RWPE2 (cell line): ENCODE measurements at regions not wholly inside any gene's neighbourhood (a gene's known extent, or its start where the extent isn't known, plus 50 kb on each side); places are given as distances from the start of the nearest gene placed in this dataset.

ENCODE experiments used
- ATAC-seq: fragments of 200-7000 bp; cut with Tn5 transposase; 3 replicates; pipeline ENCODE4 v1.9.1; 2021; ENCODE audit warnings: low read depth
- DNase-seq: peaks from one replicate; pipeline ENCODE4 v3.0.0-alpha.2; 2020; ENCODE audit warnings: low spot score
- H3K27ac ChIP-seq: fragments of 450-650 bp; 2 replicates; pipeline ENCODE4 v1.5.1; 2017; ENCODE audit warnings: mild to moderate bottlenecking; ENCODE audit not compliant: poor library complexity, severe bottlenecking
- H3K27me3 ChIP-seq: fragments of 250-450 bp; sonication (Bioruptor Pico); 2 replicates; pipeline ENCODE4 v1.5.1; 2021; ENCODE audit warnings: mild to moderate bottlenecking, moderate library complexity; ENCODE audit not compliant: insufficient read depth, poor library complexity, severe bottlenecking
- H3K36me3 ChIP-seq: fragments of 250-450 bp; sonication (Bioruptor Pico); 2 replicates; pipeline ENCODE4 v1.5.1; 2020; ENCODE audit warnings: low read depth, mild to moderate bottlenecking, moderate library complexity
- H3K4me1 ChIP-seq: fragments of 250-450 bp; sonication (Bioruptor Pico); 2 replicates; pipeline ENCODE4 v1.5.1; 2021; ENCODE audit warnings: mild to moderate bottlenecking, moderate library complexity; ENCODE audit not compliant: insufficient read depth, poor library complexity, severe bottlenecking
- H3K4me3 ChIP-seq: fragments of 250-450 bp; sonication (Bioruptor Pico); 2 replicates; pipeline ENCODE4 v1.5.1; 2021; ENCODE audit warnings: mild to moderate bottlenecking, moderate library complexity; ENCODE audit not compliant: severe bottlenecking
- H3K9me3 ChIP-seq: fragments of 250-450 bp; sonication (Bioruptor Pico); 2 replicates; pipeline ENCODE4 v1.5.1; 2021; ENCODE audit warnings: mild to moderate bottlenecking, moderate library complexity; ENCODE audit not compliant: severe bottlenecking
- TF ChIP-seq, protein P1 (sequence below): fragments of 450-650 bp; IDR thresholded peaks from one replicate; pipeline ENCODE4 v1.5.1; 2017; ENCODE audit warnings: mild to moderate bottlenecking, moderate library complexity; ENCODE audit not compliant: poor library complexity, severe bottlenecking

- Histone ChIP-seq H3K27me3 (peaks cover 39% of the 10 kb centered on the region), H3K4me1 (no peaks in the 10 kb centered on the region)
- DNase-seq, result no peak
Observed at GRCh38 chr3:124586126-124587052, 143.9 kb upstream of the UMPS start.

GRCh38 chr3:124587053-124587408 lies 143.2 kb upstream of the UMPS start:
- no peaks in the 10 kb centered on the region for H3K4me1 ChIP-seq
- peaks cover 39% of the 10 kb centered on the region for H3K27me3 ChIP-seq
- no peak overlapping the region for H3K27ac ChIP-seq
- H3K36me3 ChIP-seq, result no peaks in the 10 kb centered on the region
- TF ChIP-seq, protein P1, sequence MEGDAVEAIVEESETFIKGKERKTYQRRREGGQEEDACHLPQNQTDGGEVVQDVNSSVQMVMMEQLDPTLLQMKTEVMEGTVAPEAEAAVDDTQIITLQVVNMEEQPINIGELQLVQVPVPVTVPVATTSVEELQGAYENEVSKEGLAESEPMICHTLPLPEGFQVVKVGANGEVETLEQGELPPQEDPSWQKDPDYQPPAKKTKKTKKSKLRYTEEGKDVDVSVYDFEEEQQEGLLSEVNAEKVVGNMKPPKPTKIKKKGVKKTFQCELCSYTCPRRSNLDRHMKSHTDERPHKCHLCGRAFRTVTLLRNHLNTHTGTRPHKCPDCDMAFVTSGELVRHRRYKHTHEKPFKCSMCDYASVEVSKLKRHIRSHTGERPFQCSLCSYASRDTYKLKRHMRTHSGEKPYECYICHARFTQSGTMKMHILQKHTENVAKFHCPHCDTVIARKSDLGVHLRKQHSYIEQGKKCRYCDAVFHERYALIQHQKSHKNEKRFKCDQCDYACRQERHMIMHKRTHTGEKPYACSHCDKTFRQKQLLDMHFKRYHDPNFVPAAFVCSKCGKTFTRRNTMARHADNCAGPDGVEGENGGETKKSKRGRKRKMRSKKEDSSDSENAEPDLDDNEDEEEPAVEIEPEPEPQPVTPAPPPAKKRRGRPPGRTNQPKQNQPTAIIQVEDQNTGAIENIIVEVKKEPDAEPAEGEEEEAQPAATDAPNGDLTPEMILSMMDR, result no peak
- DNase-seq (no peak), ATAC-seq (no peak)
- no peak overlapping the region for H3K4me3 ChIP-seq
- H3K9me3 ChIP-seq, result no peaks in the 10 kb centered on the region

More at GRCh38 chr3:124586126-124587052, 143.9 kb upstream of the UMPS start:
- H3K9me3 ChIP-seq, result no peaks in the 10 kb centered on the region
- no peaks in the 10 kb centered on the region for H3K36me3 ChIP-seq
- no peak for ATAC-seq
- no peak overlapping the region for H3K4me3 ChIP-seq
- H3K27ac ChIP-seq, result no peak overlapping the region
- TF ChIP-seq, protein P1, result no peak

DNA sequence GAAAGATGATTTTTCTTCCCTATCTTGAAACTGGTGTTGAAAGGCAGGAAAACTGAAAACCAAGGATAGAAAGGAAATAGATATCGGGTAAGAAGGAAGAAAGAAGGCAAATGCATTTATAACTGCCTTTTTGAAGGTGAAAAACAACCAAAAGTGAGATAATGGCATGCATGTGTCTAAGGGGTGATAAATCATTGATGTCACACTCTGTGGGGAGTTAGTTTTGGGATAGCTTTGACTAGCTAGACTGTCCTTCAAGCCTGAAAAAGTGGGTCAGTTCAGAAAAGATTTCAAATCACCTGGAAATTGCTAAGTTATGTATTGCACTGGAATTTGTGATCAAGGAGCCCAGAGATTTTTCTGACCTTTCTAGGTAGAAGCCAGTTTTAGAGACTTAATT lies 142.2 kb upstream of the UMPS start:
- no peak overlapping the region for H3K27ac ChIP-seq
- H3K36me3 ChIP-seq, result no peaks in the 10 kb centered on the region
- TF ChIP-seq, protein P1, result no peak
- peaks cover 39% of the 10 kb centered on the region for H3K27me3 ChIP-seq
- no peak for DNase-seq
- ATAC-seq, result no peak
- H3K9me3 ChIP-seq, result no peaks in the 10 kb centered on the region
- no peak overlapping the region for H3K4me3 ChIP-seq
- peaks cover 2% of the 10 kb centered on the region for H3K4me1 ChIP-seq

DNA sequence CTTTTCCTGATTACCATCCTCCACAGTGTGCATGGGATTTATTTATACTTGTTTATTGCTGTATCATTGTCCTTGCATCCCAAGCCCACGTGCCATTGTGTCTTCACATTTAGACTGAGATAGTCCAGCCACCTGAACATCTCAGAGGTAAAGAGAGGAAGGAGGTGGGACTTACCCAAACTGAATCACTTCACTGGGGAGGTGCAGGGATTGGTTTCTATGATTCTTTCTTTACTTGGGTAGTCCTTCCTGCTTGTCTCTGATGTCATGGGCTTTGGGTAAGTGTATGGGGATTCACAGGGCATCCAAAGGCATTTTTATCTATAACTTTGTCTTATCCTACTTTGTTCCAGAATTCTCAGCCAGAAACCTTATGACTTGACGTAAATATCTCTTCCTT lies 141.5 kb upstream of the UMPS start:
- TF ChIP-seq, protein P1, result no peak
- ATAC-seq, result no peak
- peaks cover 7% of the 10 kb centered on the region for H3K4me1 ChIP-seq
- H3K27ac ChIP-seq, result no peak overlapping the region
- H3K9me3 ChIP-seq, result no peaks in the 10 kb centered on the region
- peaks cover 34% of the 10 kb centered on the region for H3K27me3 ChIP-seq
- no peaks in the 10 kb centered on the region for H3K36me3 ChIP-seq
- no peak for DNase-seq
- H3K4me3 ChIP-seq, result no peak overlapping the region

- Histone ChIP-seq H3K4me3 (no peak overlapping the region), H3K27me3 (peaks cover 6% of the 10 kb centered on the region), H3K36me3 (no peaks in the 10 kb centered on the region), H3K9me3 (no peaks in the 10 kb centered on the region), H3K4me1 (peaks cover 7% of the 10 kb centered on the region), H3K27ac (no peak overlapping the region)
- DNase-seq (no peak), ATAC-seq (no peak)
- TF ChIP-seq, protein P1, result no peak
Observed at GRCh38 chr3:124591699-124592098, 138.6 kb upstream of the UMPS start.
